ENCODE measurements at regions not wholly inside any gene's neighbourhood (a gene's known extent, or its start where the extent isn't known, plus 50 kb on each side); places are given as distances from the start of the nearest gene placed in this dataset.

GRCh38 chr12:60112763-60113162 is 516.9 kb downstream of the SLC16A7 start:
- H3K79me2 ChIP-seq (ENCODE audit: low read length), result no peaks in the 10 kb centered on the region
- no peaks in the 10 kb centered on the region for H3K4me1 ChIP-seq (ENCODE audit: low read length)
- H3K4me2 ChIP-seq (ENCODE audit: low read length), result no peak overlapping the region
- no peaks in the 10 kb centered on the region for H3K27me3 ChIP-seq (ENCODE audit: low read depth, low read length)
- no peak overlapping the region for H3K4me3 ChIP-seq (ENCODE audit: low read length)
- no peak overlapping the region for H2AFZ ChIP-seq (ENCODE audit: low read depth, low read length)
- no peaks in the 10 kb centered on the region for H4K20me1 ChIP-seq (ENCODE audit: insufficient read depth, low read length)
- H3K36me3 ChIP-seq (replicated peaks; ENCODE audit: low read depth, low read length), result no peaks in the 10 kb centered on the region
- H3K27ac ChIP-seq (ENCODE audit: low read length), result no peak overlapping the region
- TF ChIP-seq, protein P1, sequence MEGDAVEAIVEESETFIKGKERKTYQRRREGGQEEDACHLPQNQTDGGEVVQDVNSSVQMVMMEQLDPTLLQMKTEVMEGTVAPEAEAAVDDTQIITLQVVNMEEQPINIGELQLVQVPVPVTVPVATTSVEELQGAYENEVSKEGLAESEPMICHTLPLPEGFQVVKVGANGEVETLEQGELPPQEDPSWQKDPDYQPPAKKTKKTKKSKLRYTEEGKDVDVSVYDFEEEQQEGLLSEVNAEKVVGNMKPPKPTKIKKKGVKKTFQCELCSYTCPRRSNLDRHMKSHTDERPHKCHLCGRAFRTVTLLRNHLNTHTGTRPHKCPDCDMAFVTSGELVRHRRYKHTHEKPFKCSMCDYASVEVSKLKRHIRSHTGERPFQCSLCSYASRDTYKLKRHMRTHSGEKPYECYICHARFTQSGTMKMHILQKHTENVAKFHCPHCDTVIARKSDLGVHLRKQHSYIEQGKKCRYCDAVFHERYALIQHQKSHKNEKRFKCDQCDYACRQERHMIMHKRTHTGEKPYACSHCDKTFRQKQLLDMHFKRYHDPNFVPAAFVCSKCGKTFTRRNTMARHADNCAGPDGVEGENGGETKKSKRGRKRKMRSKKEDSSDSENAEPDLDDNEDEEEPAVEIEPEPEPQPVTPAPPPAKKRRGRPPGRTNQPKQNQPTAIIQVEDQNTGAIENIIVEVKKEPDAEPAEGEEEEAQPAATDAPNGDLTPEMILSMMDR (IDR thresholded peaks at IDR 0.05; ENCODE audit: low read depth, low read length), result no peak
- TF ChIP-seq EZH2phosphoT487 (IDR thresholded peaks at IDR 0.05; ENCODE audit: low read depth), result no peak
- H3K9me3 ChIP-seq (ENCODE audit: insufficient read depth, low read length), result no peaks in the 10 kb centered on the region
- H3K9ac ChIP-seq (ENCODE audit: low read length), result no peak overlapping the region

DNA sequence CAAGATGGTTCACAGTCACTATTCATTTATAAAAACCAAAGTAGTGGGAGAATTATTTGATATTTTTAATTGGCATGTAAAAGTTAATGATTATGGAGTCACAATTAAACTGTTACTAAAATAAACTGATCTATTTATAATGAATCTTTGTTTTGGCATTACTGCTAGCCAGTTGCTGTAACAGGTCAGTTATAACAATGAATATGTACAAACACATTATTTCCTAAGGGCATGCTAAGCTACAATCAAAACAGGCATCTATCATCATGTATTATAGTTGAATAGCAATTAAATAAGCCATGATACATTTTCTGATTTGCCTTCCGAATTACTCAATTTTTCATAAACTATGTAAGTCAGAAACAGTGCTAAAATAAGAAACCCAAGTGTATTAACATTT is 518.3 kb downstream of the SLC16A7 start:
- no peak overlapping the region for H3K9ac ChIP-seq (ENCODE audit: low read length)
- TF ChIP-seq EZH2phosphoT487 (IDR thresholded peaks at IDR 0.05; ENCODE audit: low read depth), result no peak
- TF ChIP-seq, protein P1 (IDR thresholded peaks at IDR 0.05; ENCODE audit: low read depth, low read length), result no peak
- no peaks in the 10 kb centered on the region for H3K27me3 ChIP-seq (ENCODE audit: low read depth, low read length)
- H3K4me2 ChIP-seq (ENCODE audit: low read length), result no peak overlapping the region
- H3K36me3 ChIP-seq (replicated peaks; ENCODE audit: low read depth, low read length), result no peaks in the 10 kb centered on the region
- no peaks in the 10 kb centered on the region for H3K4me1 ChIP-seq (ENCODE audit: low read length)
- no peaks in the 10 kb centered on the region for H3K9me3 ChIP-seq (ENCODE audit: insufficient read depth, low read length)
- no peak overlapping the region for H3K27ac ChIP-seq (ENCODE audit: low read length)
- no peaks in the 10 kb centered on the region for H4K20me1 ChIP-seq (ENCODE audit: insufficient read depth, low read length)
- no peak overlapping the region for H3K4me3 ChIP-seq (ENCODE audit: low read length)
- no peaks in the 10 kb centered on the region for H3K79me2 ChIP-seq (ENCODE audit: low read length)
- no peak overlapping the region for H2AFZ ChIP-seq (ENCODE audit: low read depth, low read length)

DNA sequence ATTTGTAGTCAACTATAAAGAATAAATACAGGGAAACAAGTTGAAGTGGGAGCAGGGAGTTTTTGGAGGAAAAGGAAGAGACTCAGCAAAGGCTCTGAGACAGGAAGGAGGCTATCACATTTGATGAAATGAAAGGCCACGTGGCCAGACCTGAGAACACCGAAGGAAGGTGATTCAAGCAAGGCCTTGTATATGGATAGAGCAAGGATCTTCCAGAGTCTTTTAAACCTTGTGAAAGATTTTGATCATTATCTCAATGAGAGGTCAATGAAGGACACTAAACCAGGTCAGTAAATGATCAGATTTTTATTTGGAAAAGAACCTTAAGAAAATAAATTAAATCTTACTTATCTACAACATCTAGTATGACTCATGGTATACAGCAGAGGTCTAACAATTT is 523.5 kb downstream of the SLC16A7 start:
- H3K4me2 ChIP-seq (ENCODE audit: low read length), result no peak overlapping the region
- no peak overlapping the region for H3K27ac ChIP-seq (ENCODE audit: low read length)
- no peak for TF ChIP-seq EZH2phosphoT487 (IDR thresholded peaks at IDR 0.05; ENCODE audit: low read depth)
- TF ChIP-seq, protein P1 (IDR thresholded peaks at IDR 0.05; ENCODE audit: low read depth, low read length), result no peak
- no peaks in the 10 kb centered on the region for H3K27me3 ChIP-seq (ENCODE audit: low read depth, low read length)
- no peak overlapping the region for H2AFZ ChIP-seq (ENCODE audit: low read depth, low read length)
- H3K4me3 ChIP-seq (ENCODE audit: low read length), result no peak overlapping the region
- H3K9me3 ChIP-seq (ENCODE audit: insufficient read depth, low read length), result no peaks in the 10 kb centered on the region
- H3K9ac ChIP-seq (ENCODE audit: low read length), result no peak overlapping the region
- no peaks in the 10 kb centered on the region for H3K36me3 ChIP-seq (replicated peaks; ENCODE audit: low read depth, low read length)
- no peaks in the 10 kb centered on the region for H3K4me1 ChIP-seq (ENCODE audit: low read length)
- no peaks in the 10 kb centered on the region for H3K79me2 ChIP-seq (ENCODE audit: low read length)
- no peaks in the 10 kb centered on the region for H4K20me1 ChIP-seq (ENCODE audit: insufficient read depth, low read length)

DNA sequence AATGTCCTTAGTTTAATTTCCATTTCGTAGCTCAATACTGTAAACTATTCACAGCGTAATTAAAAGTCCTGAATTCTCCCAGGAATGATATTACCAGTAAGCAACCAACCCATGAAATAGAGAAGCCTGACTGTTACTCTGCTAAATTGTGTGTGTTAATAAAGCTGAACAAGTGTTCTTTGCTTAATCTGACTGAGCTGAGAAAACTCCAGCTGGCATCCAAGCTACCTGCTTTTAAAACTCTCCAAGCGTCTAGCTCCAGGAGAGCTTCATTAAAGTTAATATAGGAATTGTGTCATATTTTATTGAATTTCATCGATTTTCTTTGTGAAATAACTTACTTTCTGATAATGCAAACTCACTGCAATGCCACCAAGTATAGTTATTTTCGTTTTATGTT is 524.4 kb downstream of the SLC16A7 start:
- no peaks in the 10 kb centered on the region for H3K36me3 ChIP-seq (replicated peaks; ENCODE audit: low read depth, low read length)
- no peak overlapping the region for H2AFZ ChIP-seq (ENCODE audit: low read depth, low read length)
- H3K27me3 ChIP-seq (ENCODE audit: low read depth, low read length), result no peaks in the 10 kb centered on the region
- no peak for TF ChIP-seq EZH2phosphoT487 (IDR thresholded peaks at IDR 0.05; ENCODE audit: low read depth)
- TF ChIP-seq, protein P1 (IDR thresholded peaks at IDR 0.05; ENCODE audit: low read depth, low read length), result no peak
- H3K9ac ChIP-seq (ENCODE audit: low read length), result no peak overlapping the region
- no peak overlapping the region for H3K4me3 ChIP-seq (ENCODE audit: low read length)
- no peak overlapping the region for H3K27ac ChIP-seq (ENCODE audit: low read length)
- H3K9me3 ChIP-seq (ENCODE audit: insufficient read depth, low read length), result no peaks in the 10 kb centered on the region
- no peaks in the 10 kb centered on the region for H4K20me1 ChIP-seq (ENCODE audit: insufficient read depth, low read length)
- no peak overlapping the region for H3K4me2 ChIP-seq (ENCODE audit: low read length)
- H3K4me1 ChIP-seq (ENCODE audit: low read length), result no peaks in the 10 kb centered on the region
- H3K79me2 ChIP-seq (ENCODE audit: low read length), result no peaks in the 10 kb centered on the region

All from OCI-LY3 (cell line).